ENCODE measurements at regions not wholly inside any gene's neighbourhood (a gene's known extent, or its start where the extent isn't known, plus 50 kb on each side); places are given as distances from the start of the nearest gene placed in this dataset.

DNA sequence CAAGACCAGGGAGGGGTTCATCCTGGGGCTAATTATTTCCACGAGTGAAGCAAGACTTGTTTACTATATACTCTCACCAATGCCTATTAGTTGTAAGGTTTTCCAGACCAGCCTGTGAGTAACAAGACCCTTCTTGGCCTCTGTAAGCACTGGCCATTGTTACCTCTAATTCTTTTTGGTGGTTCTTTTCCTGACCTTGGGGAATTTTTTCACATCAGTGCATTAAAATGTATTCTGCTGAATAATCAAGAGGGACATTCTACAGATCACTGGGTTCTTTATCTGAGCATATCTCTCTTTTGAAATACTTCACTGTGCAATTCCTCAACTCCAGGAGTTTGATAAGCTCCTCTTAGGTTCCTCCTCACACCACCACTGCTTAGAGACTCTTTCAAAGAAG lies 909.9 kb upstream of the ACVR2A start:
- Histone ChIP-seq H3K4me3 (no peak overlapping the region), H3K36me3 (no peaks in the 10 kb centered on the region), H3K4me1 (ENCODE audit: low read depth) (peaks cover 3% of the 10 kb centered on the region), H3K9me3 (ENCODE audit: low read depth) (no peaks in the 10 kb centered on the region), H3K27ac (no peak overlapping the region), H3K27me3 (no peaks in the 10 kb centered on the region)
- DNase-seq (ENCODE audit: low read depth in 1 of 2, low spot score in 1 of 2), result no peak
- TF ChIP-seq, protein P1, sequence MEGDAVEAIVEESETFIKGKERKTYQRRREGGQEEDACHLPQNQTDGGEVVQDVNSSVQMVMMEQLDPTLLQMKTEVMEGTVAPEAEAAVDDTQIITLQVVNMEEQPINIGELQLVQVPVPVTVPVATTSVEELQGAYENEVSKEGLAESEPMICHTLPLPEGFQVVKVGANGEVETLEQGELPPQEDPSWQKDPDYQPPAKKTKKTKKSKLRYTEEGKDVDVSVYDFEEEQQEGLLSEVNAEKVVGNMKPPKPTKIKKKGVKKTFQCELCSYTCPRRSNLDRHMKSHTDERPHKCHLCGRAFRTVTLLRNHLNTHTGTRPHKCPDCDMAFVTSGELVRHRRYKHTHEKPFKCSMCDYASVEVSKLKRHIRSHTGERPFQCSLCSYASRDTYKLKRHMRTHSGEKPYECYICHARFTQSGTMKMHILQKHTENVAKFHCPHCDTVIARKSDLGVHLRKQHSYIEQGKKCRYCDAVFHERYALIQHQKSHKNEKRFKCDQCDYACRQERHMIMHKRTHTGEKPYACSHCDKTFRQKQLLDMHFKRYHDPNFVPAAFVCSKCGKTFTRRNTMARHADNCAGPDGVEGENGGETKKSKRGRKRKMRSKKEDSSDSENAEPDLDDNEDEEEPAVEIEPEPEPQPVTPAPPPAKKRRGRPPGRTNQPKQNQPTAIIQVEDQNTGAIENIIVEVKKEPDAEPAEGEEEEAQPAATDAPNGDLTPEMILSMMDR (IDR thresholded peaks at IDR 0.05; ENCODE audit: low read depth, low read length), result no peak

DNA sequence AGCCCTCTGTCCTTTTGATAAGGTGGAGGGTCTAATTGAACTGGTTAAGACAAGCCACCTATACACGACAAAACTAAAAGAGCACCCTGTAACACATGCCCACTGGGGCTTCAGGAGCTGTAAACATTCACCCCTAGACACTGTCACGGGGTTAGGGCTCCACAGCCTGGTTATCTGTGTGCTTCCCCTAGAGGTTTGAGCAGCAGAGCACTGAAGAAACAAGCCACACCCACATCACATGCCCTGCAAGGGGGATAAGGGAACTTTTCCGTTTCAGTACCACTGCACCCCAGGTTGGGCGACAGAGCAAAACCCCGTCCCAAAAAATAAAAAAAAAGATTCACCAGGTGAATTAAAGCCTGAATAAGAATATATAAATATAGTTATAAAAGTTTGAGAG lies 913.7 kb upstream of the ACVR2A start:
- Histone ChIP-seq H3K4me3 (no peak overlapping the region), H3K36me3 (no peaks in the 10 kb centered on the region), H3K9me3 (ENCODE audit: low read depth) (no peaks in the 10 kb centered on the region), H3K4me1 (ENCODE audit: low read depth) (no peaks in the 10 kb centered on the region), H3K27me3 (no peaks in the 10 kb centered on the region), H3K27ac (no peak overlapping the region)
- no peak for DNase-seq (ENCODE audit: low read depth in 1 of 2, low spot score in 1 of 2)
- TF ChIP-seq, protein P1 (IDR thresholded peaks at IDR 0.05; ENCODE audit: low read depth, low read length), result no peak

DNA sequence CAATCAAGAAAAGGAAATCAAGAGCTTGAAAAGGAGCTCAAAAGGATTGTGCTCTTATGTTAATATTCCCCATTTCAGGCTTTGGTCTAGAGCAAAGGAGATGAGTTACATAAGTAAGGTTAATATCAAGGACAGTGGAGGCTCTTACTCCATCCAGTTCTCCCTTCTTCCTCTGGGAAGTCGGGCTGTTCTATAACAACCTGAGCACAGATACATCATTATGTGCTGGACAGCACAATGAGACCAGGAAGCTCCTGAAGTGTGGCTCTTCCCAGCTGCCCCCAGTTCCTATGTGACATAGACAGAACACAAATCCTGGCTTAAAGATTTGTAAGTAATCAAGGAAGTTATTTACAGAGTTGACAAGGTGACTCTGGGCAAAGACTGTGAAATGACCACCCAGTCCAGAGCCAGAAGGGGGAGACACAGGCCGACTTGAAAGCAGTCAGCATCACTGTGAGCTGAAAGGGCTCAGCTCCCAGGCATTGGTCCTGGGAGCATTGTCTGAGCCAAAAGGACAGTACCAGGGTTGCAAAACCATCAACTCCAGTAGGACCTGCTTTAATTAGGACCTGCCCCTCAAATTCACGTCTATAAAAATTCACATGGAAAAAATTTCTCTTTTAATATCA lies 917.6 kb upstream of the ACVR2A start:
- peak; percentile 72 to 90 for DNase-seq (ENCODE audit: low read depth in 1 of 2, low spot score in 1 of 2)
- Histone ChIP-seq H3K9me3 (ENCODE audit: low read depth) (no peaks in the 10 kb centered on the region), H3K4me1 (ENCODE audit: low read depth) (no peaks in the 10 kb centered on the region), H3K36me3 (no peaks in the 10 kb centered on the region), H3K27ac (no peak overlapping the region), H3K27me3 (no peaks in the 10 kb centered on the region), H3K4me3 (no peak overlapping the region)
- TF ChIP-seq, protein P1 (IDR thresholded peaks at IDR 0.05; ENCODE audit: low read depth, low read length), result peak; percentile 85

DNA sequence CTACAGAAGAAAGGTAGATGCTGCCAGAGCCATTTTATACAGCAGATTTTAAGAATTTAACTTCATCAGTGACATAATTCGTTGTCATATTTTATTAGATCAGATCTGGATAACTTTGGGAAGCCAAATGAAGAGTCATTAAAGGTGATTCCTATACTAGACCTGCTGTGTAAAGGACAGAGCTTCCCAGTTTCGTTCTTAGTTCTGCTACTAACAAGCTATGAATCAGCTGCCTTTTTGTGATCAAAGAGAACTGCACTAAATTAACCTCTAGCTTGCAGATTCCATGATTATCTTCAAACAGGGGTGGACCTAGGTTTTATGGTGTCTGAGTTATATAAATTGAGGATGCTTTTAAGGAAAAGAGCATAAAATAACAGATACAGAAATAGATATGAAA lies 926.5 kb upstream of the ACVR2A start:
- Histone ChIP-seq H3K4me3 (no peak overlapping the region), H3K27ac (no peak overlapping the region), H3K27me3 (no peaks in the 10 kb centered on the region), H3K9me3 (ENCODE audit: low read depth) (no peaks in the 10 kb centered on the region), H3K36me3 (no peaks in the 10 kb centered on the region), H3K4me1 (ENCODE audit: low read depth) (peaks cover 17% of the 10 kb centered on the region)
- no peak for DNase-seq (ENCODE audit: low read depth in 1 of 2, low spot score in 1 of 2)
- TF ChIP-seq, protein P1 (IDR thresholded peaks at IDR 0.05; ENCODE audit: low read depth, low read length), result no peak

DNA sequence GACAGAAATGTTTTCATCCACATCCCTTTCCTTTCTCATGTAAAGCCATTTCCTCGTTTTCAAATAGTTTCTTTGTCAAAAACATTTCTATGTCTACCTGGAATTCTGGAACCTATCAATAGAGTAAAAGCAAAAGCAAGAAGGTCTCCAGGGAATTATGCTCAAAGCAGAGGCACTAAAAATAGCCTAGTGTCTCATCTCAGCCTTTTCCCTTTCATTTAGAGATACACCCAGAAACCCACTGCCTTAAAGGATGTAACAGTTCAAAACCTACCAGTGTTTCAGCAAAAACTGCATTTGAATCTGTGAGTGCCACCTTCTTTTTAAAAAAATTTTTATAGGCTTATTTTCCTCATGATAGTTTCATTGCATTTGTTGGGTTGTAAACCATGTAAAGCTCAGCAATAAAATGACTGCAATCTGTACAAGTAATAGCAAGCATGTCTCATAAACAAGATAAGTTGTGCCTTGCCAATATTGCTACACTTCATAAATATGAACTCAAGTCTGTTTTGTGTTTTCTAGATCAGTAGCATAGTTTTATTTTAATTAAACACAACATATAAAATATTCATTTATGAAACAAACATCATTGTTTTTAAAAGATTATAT lies 927.3 kb upstream of the ACVR2A start:
- Histone ChIP-seq H3K27ac (no peak overlapping the region), H3K27me3 (no peaks in the 10 kb centered on the region), H3K9me3 (ENCODE audit: low read depth) (no peaks in the 10 kb centered on the region), H3K4me1 (ENCODE audit: low read depth) (peaks cover 24% of the 10 kb centered on the region), H3K4me3 (no peak overlapping the region), H3K36me3 (no peaks in the 10 kb centered on the region)
- no peak for DNase-seq (ENCODE audit: low read depth in 1 of 2, low spot score in 1 of 2)
- TF ChIP-seq, protein P1 (IDR thresholded peaks at IDR 0.05; ENCODE audit: low read depth, low read length), result no peak
